ENCODE measurements at regions not wholly inside any gene's neighbourhood (a gene's known extent, or its start where the extent isn't known, plus 50 kb on each side); places are given as distances from the start of the nearest gene placed in this dataset.

GRCh38 chr14:29311983-29312382, 545.4 kb downstream of the FOXG1 start:
- no peaks in the 10 kb centered on the region for H3K27me3 ChIP-seq (replicated peaks)
- in situ Hi-C loops (cut with HindIII; ENCODE audit: low pct_ligation_motif_present, low sequenced_read_pairs), result no loop called here
- H3K36me3 ChIP-seq (replicated peaks), result no peaks in the 10 kb centered on the region
- H3K4me3 ChIP-seq (ENCODE audit: low read depth, low read length), result no peak overlapping the region
- TF ChIP-seq CTCF (IDR thresholded peaks at IDR 0.05; ENCODE audit: low read depth, low read length, missing control alignments), result no peak
- no peak for DNase-seq
- H3K27ac ChIP-seq, result no peak overlapping the region

- H3K36me3 ChIP-seq (replicated peaks), result no peaks in the 10 kb centered on the region
- H3K27me3 ChIP-seq (replicated peaks), result no peaks in the 10 kb centered on the region
- no peak for TF ChIP-seq CTCF (IDR thresholded peaks at IDR 0.05; ENCODE audit: low read depth, low read length, missing control alignments)
- DNase-seq, result no peak
- in situ Hi-C loops (cut with HindIII; ENCODE audit: low pct_ligation_motif_present, low sequenced_read_pairs), result no loop called here
- H3K4me3 ChIP-seq (ENCODE audit: low read depth, low read length), result no peak overlapping the region
- H3K27ac ChIP-seq, result no peak overlapping the region
Observed at GRCh38 chr14:29316936-29317335, 550.3 kb downstream of the FOXG1 start.

- no peaks in the 10 kb centered on the region for H3K27me3 ChIP-seq (replicated peaks)
- TF ChIP-seq CTCF (IDR thresholded peaks at IDR 0.05; ENCODE audit: low read depth, low read length, missing control alignments), result no peak
- no peaks in the 10 kb centered on the region for H3K36me3 ChIP-seq (replicated peaks)
- no peak overlapping the region for H3K4me3 ChIP-seq (ENCODE audit: low read depth, low read length)
- no peak for DNase-seq
- no peak overlapping the region for H3K27ac ChIP-seq
- in situ Hi-C loops (cut with HindIII; ENCODE audit: low pct_ligation_motif_present, low sequenced_read_pairs), result no loop called here
Observed at GRCh38 chr14:29317423-29317822, 550.8 kb downstream of the FOXG1 start.

GRCh38 chr14:29320286-29320685, 553.7 kb downstream of the FOXG1 start:
- peak; percentile 32 for DNase-seq
- in situ Hi-C loops (cut with HindIII; ENCODE audit: low pct_ligation_motif_present, low sequenced_read_pairs), result no loop called here
- Histone ChIP-seq H3K27me3 (replicated peaks) (no peaks in the 10 kb centered on the region), H3K4me3 (ENCODE audit: low read depth, low read length) (no peak overlapping the region), H3K27ac (no peak overlapping the region), H3K36me3 (replicated peaks) (no peaks in the 10 kb centered on the region)
- TF ChIP-seq CTCF (IDR thresholded peaks at IDR 0.05; ENCODE audit: low read depth, low read length, missing control alignments), result no peak

GRCh38 chr14:29321646-29322045, 555.1 kb downstream of the FOXG1 start:
- H3K27me3 ChIP-seq (replicated peaks), result no peaks in the 10 kb centered on the region
- in situ Hi-C loops (cut with HindIII; ENCODE audit: low pct_ligation_motif_present, low sequenced_read_pairs), result no loop called here
- H3K36me3 ChIP-seq (replicated peaks), result no peaks in the 10 kb centered on the region
- peak overlapping the region; percentile 29 for H3K27ac ChIP-seq
- peak; percentile 56 for DNase-seq
- TF ChIP-seq CTCF (IDR thresholded peaks at IDR 0.05; ENCODE audit: low read depth, low read length, missing control alignments), result no peak
- H3K4me3 ChIP-seq (ENCODE audit: low read depth, low read length), result no peak overlapping the region

- Histone ChIP-seq H3K27ac (no peak overlapping the region), H3K27me3 (replicated peaks) (no peaks in the 10 kb centered on the region), H3K4me3 (ENCODE audit: low read depth, low read length) (no peak overlapping the region), H3K36me3 (replicated peaks) (no peaks in the 10 kb centered on the region)
- no peak for TF ChIP-seq CTCF (IDR thresholded peaks at IDR 0.05; ENCODE audit: low read depth, low read length, missing control alignments)
- in situ Hi-C loops (cut with HindIII; ENCODE audit: low pct_ligation_motif_present, low sequenced_read_pairs), result no loop called here
- DNase-seq, result no peak
Observed at GRCh38 chr14:29339494-29340172, 573.0 kb downstream of the FOXG1 start.

Data from brain microvascular endothelial cell (primary cell).